ENCODE measurements at regions not wholly inside any gene's neighbourhood (a gene's known extent, or its start where the extent isn't known, plus 50 kb on each side); places are given as distances from the start of the nearest gene placed in this dataset.

DNA sequence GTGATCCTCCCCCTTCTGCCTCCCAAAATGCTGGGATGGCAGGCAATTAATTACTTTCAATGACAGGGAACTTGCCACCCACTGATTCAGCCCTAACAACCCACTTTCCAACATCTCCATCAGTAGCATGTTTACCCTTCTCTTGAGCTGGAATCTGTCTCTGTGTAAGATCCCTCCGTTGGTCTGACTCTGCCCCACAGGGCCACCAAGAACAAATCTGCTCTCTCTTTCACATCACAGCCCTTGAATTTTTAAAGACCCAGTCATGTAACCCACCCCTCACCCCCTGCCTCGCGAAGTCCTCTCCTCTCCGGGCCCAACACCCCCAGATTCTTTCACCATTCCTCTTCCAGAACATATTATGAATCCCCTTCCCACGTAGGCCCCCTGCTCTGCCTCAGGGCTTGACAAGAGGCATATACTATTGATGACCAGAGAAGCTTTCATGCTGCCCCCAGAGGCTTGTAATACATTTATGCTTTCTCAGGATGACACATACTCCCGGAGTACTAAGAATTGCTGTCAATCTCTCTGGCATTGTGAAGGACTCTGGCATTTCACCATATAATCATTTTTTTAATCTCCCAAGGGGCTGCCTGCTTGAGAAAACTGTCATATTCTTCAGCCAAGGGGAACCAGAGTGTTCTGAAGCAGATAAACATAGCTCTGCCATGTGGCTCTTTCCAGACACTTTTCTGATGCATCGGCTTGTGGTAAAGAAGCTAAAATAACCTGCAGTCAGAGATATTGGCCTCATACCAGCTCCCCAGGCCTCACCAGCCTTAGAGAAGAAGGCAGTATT is 179.2 kb upstream of the AUTS2 start:
- no peak overlapping the region for H3K4me3 ChIP-seq (ENCODE audit: low read depth in 1 of 3, low read length in 3 of 3)
- peaks cover 0 to 10% of the 10 kb centered on the region in 2 donors for H3K9me3 ChIP-seq (ENCODE audit: control insufficient read depth in 2 of 2, insufficient read depth in 1 of 2, low read depth in 1 of 2, low read length in 1 of 2)
- WGBS, 3 donors, result 78 to 90% (median 81%) methylated on average over 7 of the region's 7 CpGs
- FAIRE-seq (no peak), DNase-seq (no peak)
- H3K4me1 ChIP-seq (ENCODE audit: control insufficient read depth in 3 of 3, insufficient read depth in 2 of 3, low read depth in 1 of 3, low read length in 2 of 3), result peaks cover 0 to 3% (median 0%) of the 10 kb centered on the region in 3 donors
- H3K27ac ChIP-seq (ENCODE audit: low read depth in 1 of 3, low read length in 2 of 3), result no peak overlapping the region
- no peaks in the 10 kb centered on the region for H3K36me3 ChIP-seq (ENCODE audit: control insufficient read depth in 3 of 3, insufficient read depth in 2 of 3, low read depth in 1 of 3, low read length in 3 of 3)
- H3K27me3 ChIP-seq (ENCODE audit: control insufficient read depth in 3 of 3, insufficient read depth in 3 of 3, low read length in 3 of 3), result no peaks in the 10 kb centered on the region

DNA sequence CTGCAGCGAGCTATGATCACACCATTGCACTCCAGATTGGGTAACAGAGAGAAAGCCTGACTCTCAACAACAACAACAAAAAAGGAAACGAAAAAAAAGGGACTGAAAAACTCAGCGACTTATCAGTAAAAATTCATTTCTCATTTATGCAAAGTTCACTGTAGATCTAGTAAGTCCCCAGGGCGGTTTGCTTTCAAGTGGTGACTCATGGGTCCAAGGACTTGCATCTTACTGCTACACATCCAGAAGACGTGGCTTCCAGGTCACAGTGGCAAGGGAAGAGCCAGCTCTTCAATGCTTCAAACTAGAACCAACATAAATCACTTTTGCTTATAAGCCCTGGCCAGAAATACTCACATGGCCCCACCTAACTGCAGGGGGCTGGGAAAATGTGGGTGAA is 178.3 kb upstream of the AUTS2 start:
- H3K4me1 ChIP-seq (ENCODE audit: control insufficient read depth in 3 of 3, insufficient read depth in 2 of 3, low read depth in 1 of 3, low read length in 2 of 3), result peaks cover 0 to 3% (median 0%) of the 10 kb centered on the region in 3 donors
- no peak overlapping the region for H3K27ac ChIP-seq (ENCODE audit: low read depth in 1 of 3, low read length in 2 of 3)
- DNase-seq (peak; percentile 43 to 68), FAIRE-seq (no peak)
- H3K36me3 ChIP-seq (ENCODE audit: control insufficient read depth in 3 of 3, insufficient read depth in 2 of 3, low read depth in 1 of 3, low read length in 3 of 3), result no peaks in the 10 kb centered on the region
- H3K9me3 ChIP-seq (ENCODE audit: control insufficient read depth in 2 of 2, insufficient read depth in 1 of 2, low read depth in 1 of 2, low read length in 1 of 2), result peaks cover 0 to 10% of the 10 kb centered on the region in 2 donors
- H3K27me3 ChIP-seq (ENCODE audit: control insufficient read depth in 3 of 3, insufficient read depth in 3 of 3, low read length in 3 of 3), result no peaks in the 10 kb centered on the region
- 26 to 64% (median 36%) methylated on average over 5 of the region's 5 CpGs for WGBS, 3 donors
- no peak overlapping the region for H3K4me3 ChIP-seq (ENCODE audit: low read depth in 1 of 3, low read length in 3 of 3)

DNA sequence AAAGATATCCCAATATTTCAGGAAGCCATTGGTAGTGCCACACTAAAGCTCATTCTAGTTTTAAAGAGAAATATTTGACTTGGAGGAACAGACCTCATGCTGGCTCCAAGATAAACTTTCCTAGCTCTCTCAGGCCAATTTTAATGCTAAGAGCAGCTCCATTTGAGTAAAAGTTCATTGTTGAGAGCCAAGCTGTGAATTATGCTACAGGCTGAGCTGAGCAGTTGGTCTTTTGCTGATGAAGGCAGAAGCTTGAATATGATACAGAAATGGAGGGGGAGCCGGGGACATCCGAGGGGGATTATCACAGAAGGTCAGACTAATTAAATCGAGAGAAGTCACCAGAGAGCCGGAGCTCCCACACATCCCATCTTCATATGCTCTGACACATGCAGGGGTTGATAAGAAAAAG is 175.7 kb upstream of the AUTS2 start:
- WGBS, 3 donors, result 59 to 92% (median 81%) methylated on average over 4 of the region's 4 CpGs
- Histone ChIP-seq H3K27me3 (ENCODE audit: control insufficient read depth in 3 of 3, insufficient read depth in 3 of 3, low read length in 3 of 3) (no peaks in the 10 kb centered on the region), H3K4me1 (ENCODE audit: control insufficient read depth in 3 of 3, insufficient read depth in 2 of 3, low read depth in 1 of 3, low read length in 2 of 3) (peaks cover 0 to 3% (median 0%) of the 10 kb centered on the region in 3 donors), H3K36me3 (ENCODE audit: control insufficient read depth in 3 of 3, insufficient read depth in 2 of 3, low read depth in 1 of 3, low read length in 3 of 3) (no peaks in the 10 kb centered on the region), H3K27ac (ENCODE audit: low read depth in 1 of 3, low read length in 2 of 3) (no peak overlapping the region), H3K9me3 (ENCODE audit: control insufficient read depth in 2 of 2, insufficient read depth in 1 of 2, low read depth in 1 of 2, low read length in 1 of 2) (peaks cover 0 to 5% of the 10 kb centered on the region in 2 donors), H3K4me3 (ENCODE audit: low read depth in 1 of 3, low read length in 3 of 3) (no peak overlapping the region)
- no peak for DNase-seq
- FAIRE-seq, result no peak

DNA sequence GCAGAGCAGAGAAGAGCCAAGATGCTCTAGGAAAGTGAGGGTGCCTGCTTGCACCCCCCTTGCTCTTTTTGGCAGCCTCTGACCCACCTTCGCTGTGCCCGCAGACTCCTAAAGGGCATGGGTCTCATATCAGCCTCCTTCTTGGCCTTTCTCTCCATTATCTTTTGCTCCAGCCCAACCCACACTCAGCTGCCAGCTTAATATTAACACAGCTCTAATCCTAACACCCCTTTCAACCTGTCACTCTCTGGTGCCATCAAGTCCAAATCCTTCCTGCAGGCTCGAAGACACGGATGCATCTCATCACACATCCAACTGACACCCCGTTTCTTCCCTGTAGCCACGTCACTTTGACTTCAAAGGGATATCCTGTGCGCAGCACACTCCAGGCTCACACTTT is 171.6 kb upstream of the AUTS2 start:
- H3K27ac ChIP-seq (ENCODE audit: low read depth in 1 of 3, low read length in 2 of 3), result no peak overlapping the region
- H3K4me3 ChIP-seq (ENCODE audit: low read depth in 1 of 3, low read length in 3 of 3), result no peak overlapping the region
- no peaks in the 10 kb centered on the region for H3K27me3 ChIP-seq (ENCODE audit: control insufficient read depth in 3 of 3, insufficient read depth in 3 of 3, low read length in 3 of 3)
- FAIRE-seq (no peak), DNase-seq (no peak)
- H3K4me1 ChIP-seq (ENCODE audit: control insufficient read depth in 3 of 3, insufficient read depth in 2 of 3, low read depth in 1 of 3, low read length in 2 of 3), result no peaks in the 10 kb centered on the region
- H3K9me3 ChIP-seq (ENCODE audit: control insufficient read depth in 2 of 2, insufficient read depth in 1 of 2, low read depth in 1 of 2, low read length in 1 of 2), result no peaks in the 10 kb centered on the region
- H3K36me3 ChIP-seq (ENCODE audit: control insufficient read depth in 3 of 3, insufficient read depth in 2 of 3, low read depth in 1 of 3, low read length in 3 of 3), result no peaks in the 10 kb centered on the region
- WGBS, 3 donors, result 76 to 84% (median 83%) methylated on average over 7 of the region's 7 CpGs

DNA sequence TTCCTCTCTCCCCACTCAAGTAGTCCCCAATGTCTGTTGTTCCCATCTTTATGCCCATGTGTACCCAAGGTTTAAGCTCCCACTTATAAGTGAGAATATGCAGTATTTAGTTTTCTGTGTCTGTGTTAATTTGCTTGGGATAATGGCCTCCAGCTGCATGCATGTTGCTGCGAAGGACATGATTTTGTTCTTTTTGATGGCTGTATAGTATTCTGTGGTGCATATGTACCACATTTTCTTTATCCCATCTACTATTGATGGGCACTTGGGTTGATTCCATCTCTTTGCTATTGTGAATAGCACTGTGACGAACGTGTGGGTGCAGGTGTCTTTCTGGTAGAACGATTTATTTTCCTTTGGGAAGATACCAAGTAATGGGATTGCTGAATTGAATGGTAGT is 170.2 kb upstream of the AUTS2 start:
- Histone ChIP-seq H3K4me3 (ENCODE audit: low read depth in 1 of 3, low read length in 3 of 3) (no peak overlapping the region), H3K4me1 (ENCODE audit: control insufficient read depth in 3 of 3, insufficient read depth in 2 of 3, low read depth in 1 of 3, low read length in 2 of 3) (no peaks in the 10 kb centered on the region), H3K27ac (ENCODE audit: low read depth in 1 of 3, low read length in 2 of 3) (no peak overlapping the region), H3K36me3 (ENCODE audit: control insufficient read depth in 3 of 3, insufficient read depth in 2 of 3, low read depth in 1 of 3, low read length in 3 of 3) (no peaks in the 10 kb centered on the region), H3K27me3 (ENCODE audit: control insufficient read depth in 3 of 3, insufficient read depth in 3 of 3, low read length in 3 of 3) (no peaks in the 10 kb centered on the region), H3K9me3 (ENCODE audit: control insufficient read depth in 2 of 2, insufficient read depth in 1 of 2, low read depth in 1 of 2, low read length in 1 of 2) (no peaks in the 10 kb centered on the region)
- DNase-seq, result no peak
- 61 to 84% (median 75%) methylated on average over 4 of the region's 4 CpGs for WGBS, 3 donors
- FAIRE-seq, result no peak

DNA sequence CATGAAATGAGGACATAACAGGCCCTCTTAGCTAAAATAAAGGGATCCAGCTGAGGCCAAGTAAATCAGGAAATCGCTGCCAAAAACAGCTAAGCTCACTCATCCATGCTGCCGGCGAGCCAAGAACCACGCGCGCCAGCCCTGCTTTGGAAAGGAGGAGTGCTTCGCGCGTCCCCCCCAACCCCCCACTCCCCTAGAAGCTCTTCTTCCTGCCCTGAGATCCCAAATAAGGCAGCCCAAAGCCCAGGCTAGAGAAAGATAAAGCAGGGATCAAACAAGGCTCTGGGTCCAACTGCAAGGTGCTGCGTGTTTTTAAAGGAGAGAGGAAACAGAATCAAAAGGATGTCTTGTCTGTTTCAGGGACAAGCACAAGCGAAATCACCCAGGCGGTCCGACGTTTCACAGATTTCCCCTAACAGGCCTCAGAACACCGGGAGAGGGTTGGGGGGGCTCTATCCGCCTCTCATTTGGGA is 168.3 kb upstream of the AUTS2 start:
- H3K9me3 ChIP-seq (ENCODE audit: control insufficient read depth in 2 of 2, insufficient read depth in 1 of 2, low read depth in 1 of 2, low read length in 1 of 2), result no peaks in the 10 kb centered on the region
- H3K4me3 ChIP-seq (ENCODE audit: low read depth in 1 of 3, low read length in 3 of 3), result no peak overlapping the region
- no peak for FAIRE-seq
- no peaks in the 10 kb centered on the region for H3K36me3 ChIP-seq (ENCODE audit: control insufficient read depth in 3 of 3, insufficient read depth in 2 of 3, low read depth in 1 of 3, low read length in 3 of 3)
- H3K27ac ChIP-seq (ENCODE audit: low read depth in 1 of 3, low read length in 2 of 3), result no peak overlapping the region
- WGBS, 3 donors, result 36 to 61% (median 48%) methylated on average over 16 of the region's 16 CpGs
- no peaks in the 10 kb centered on the region for H3K27me3 ChIP-seq (ENCODE audit: control insufficient read depth in 3 of 3, insufficient read depth in 3 of 3, low read length in 3 of 3)
- no peaks in the 10 kb centered on the region for H3K4me1 ChIP-seq (ENCODE audit: control insufficient read depth in 3 of 3, insufficient read depth in 2 of 3, low read depth in 1 of 3, low read length in 2 of 3)
- peak in 1 of 2 donors; percentile 30 for DNase-seq

DNA sequence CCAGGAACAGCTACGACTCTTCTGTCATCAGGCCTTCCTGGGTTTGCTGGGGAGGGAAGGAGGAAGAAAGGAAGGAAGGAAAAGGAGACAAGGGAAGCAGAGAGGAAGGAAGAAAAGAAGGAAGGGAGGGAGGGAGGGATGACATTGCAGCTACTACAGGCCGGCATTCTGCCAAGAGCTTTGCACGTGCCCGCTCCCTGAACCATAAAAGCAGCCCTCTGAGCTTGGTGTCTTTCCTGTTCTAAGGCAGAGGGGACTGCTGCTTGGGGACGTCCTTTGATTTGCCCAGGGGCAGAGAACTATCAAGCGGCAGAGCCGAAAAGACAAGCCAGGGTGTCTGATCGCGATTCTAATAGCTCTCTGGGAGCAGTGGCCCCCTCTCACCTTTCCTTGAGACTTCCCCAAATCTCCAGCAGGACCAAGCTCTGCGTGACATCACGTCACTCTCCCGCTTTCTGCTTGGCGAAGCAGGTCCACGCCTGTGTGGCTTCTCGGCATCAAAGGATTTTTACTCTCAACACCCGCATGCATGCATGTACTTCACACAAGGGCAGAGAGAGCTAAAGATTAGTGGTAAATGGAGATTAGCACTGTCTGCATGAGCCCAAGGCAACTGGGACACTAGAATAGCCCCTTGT is 167.8 kb upstream of the AUTS2 start:
- H3K36me3 ChIP-seq (ENCODE audit: control insufficient read depth in 3 of 3, insufficient read depth in 2 of 3, low read depth in 1 of 3, low read length in 3 of 3), result no peaks in the 10 kb centered on the region
- no peak overlapping the region for H3K27ac ChIP-seq (ENCODE audit: low read depth in 1 of 3, low read length in 2 of 3)
- 38 to 43% (median 39%) methylated on average over 16 of the region's 16 CpGs for WGBS, 3 donors
- no peak for FAIRE-seq
- no peak overlapping the region for H3K4me3 ChIP-seq (ENCODE audit: low read depth in 1 of 3, low read length in 3 of 3)
- H3K27me3 ChIP-seq (ENCODE audit: control insufficient read depth in 3 of 3, insufficient read depth in 3 of 3, low read length in 3 of 3), result no peaks in the 10 kb centered on the region
- peak; percentile 19 to 31 for DNase-seq
- no peaks in the 10 kb centered on the region for H3K9me3 ChIP-seq (ENCODE audit: control insufficient read depth in 2 of 2, insufficient read depth in 1 of 2, low read depth in 1 of 2, low read length in 1 of 2)
- H3K4me1 ChIP-seq (ENCODE audit: control insufficient read depth in 3 of 3, insufficient read depth in 2 of 3, low read depth in 1 of 3, low read length in 2 of 3), result no peaks in the 10 kb centered on the region

DNA sequence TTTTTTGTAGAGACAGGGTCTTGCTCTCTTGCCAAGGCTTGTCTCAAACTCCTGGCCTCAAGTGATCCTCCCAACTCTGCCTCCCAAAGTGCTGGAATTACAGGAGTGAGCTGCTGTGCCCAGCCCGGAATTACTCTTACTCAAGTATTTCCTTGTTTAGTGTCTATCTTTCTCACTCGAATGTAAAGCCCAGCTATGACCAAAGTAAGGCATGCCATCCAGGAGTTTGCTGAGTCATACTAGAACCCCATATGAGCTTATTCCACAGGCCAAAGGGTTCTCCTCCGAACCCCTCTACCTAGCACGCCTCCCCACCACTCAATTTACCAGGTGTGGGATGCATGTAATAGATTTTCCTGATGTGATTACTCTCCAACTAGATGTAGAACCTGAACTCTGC is 166.6 kb upstream of the AUTS2 start:
- DNase-seq (no peak), FAIRE-seq (no peak)
- no peak overlapping the region for H3K4me3 ChIP-seq (ENCODE audit: low read depth in 1 of 3, low read length in 3 of 3)
- H3K27ac ChIP-seq (ENCODE audit: low read depth in 1 of 3, low read length in 2 of 3), result no peak overlapping the region
- WGBS, 3 donors, result 77 to 83% (median 82%) methylated on average over 4 of the region's 4 CpGs
- no peaks in the 10 kb centered on the region for H3K27me3 ChIP-seq (ENCODE audit: control insufficient read depth in 3 of 3, insufficient read depth in 3 of 3, low read length in 3 of 3)
- no peaks in the 10 kb centered on the region for H3K36me3 ChIP-seq (ENCODE audit: control insufficient read depth in 3 of 3, insufficient read depth in 2 of 3, low read depth in 1 of 3, low read length in 3 of 3)
- peaks cover 0 to 9% (median 3%) of the 10 kb centered on the region in 3 donors for H3K4me1 ChIP-seq (ENCODE audit: control insufficient read depth in 3 of 3, insufficient read depth in 2 of 3, low read depth in 1 of 3, low read length in 2 of 3)
- no peaks in the 10 kb centered on the region for H3K9me3 ChIP-seq (ENCODE audit: control insufficient read depth in 2 of 2, insufficient read depth in 1 of 2, low read depth in 1 of 2, low read length in 1 of 2)

All from small intestine (tissue), 7 donors.